DND-41 (cell line): ENCODE measurements at regions not wholly inside any gene's neighbourhood (a gene's known extent, or its start where the extent isn't known, plus 50 kb on each side); places are given as distances from the start of the nearest gene placed in this dataset.

Experiments
- CTCF ChIP-seq: IDR thresholded peaks from 2 replicates; pipeline ENCODE4 v1.5.1; 2012; ENCODE audit warnings: borderline replicate concordance, low read length, moderate library complexity, mild to moderate bottlenecking; ENCODE audit not compliant: poor library complexity, severe bottlenecking; ENCODE audit errors: extremely low read depth
- EZH2 ChIP-seq: IDR thresholded peaks from 3 replicates; pipeline ENCODE4 v1.6.1; 2012; ENCODE audit warnings: borderline replicate concordance, low read depth, mild to moderate bottlenecking, moderate library complexity, low read length, inconsistent platforms; ENCODE audit not compliant: severe bottlenecking

DNA sequence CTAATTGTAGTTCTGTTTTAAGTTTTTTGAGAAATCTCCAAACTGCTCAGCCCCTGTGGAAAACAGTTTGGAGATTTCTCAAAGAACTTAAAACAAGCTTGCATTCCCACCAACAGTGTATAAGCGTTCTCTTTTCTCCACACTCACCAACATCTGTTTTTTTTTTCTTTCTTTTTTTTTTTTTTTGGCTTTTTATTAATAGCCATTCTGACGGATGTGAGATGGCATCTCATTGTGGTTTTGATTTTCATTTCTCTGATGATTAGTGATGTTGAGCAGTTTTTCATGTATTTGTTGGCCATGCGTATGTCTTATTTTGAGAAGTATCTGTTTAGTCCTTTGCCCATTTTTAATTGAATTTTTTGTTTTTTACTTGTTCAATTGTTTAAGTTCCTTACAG, 73.1 kb upstream of the COL8A1 start:
- TF ChIP-seq CTCF, result no peak
- TF ChIP-seq EZH2, result no peak
